ENCODE measurements at regions not wholly inside any gene's neighbourhood (a gene's known extent, or its start where the extent isn't known, plus 50 kb on each side); places are given as distances from the start of the nearest gene placed in this dataset.
"Not testable (repeated sequence)": the region's sequence is repeated elsewhere in the genome, so short reads cannot be mapped to it uniquely, and the experiment has no call there.

DNA sequence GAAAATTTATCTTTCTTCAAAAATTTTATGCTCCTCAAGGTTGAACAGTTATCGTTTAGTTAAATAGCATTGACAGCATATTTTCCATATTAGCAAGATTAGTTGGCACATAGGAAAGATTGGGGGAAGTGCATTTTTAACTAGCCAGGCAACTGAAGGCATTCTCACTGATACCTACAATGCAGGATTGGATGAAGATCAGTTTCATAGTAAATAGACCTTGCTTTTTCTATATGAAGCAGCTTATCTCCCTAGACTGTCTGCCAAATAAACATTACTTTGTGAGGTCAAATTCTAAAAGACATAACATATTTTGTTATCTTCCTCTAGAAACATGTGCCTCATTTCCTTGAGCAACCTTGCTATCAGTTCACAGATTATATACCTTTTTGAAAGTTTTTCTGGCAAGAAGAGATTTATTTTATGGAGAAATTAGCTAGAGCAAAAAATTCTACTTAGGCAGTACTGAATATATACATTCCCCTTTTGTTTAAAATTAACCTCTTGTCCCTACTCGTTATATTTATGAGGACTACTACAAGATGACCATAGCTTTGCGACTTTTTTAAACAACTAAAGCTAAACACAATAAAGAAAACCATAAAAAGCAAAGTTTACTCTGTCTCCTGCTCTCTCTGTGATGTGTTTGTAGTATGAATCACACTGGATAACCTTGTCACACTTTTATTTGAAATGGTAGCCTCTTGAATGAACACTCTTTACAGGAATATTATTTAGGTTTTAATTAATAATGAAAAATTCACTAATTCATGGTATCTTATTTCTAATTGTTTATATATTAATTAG is 654.9 kb upstream of the TBL1XR1 start:
- Histone ChIP-seq H3K4me3 (no peak overlapping the region), H3K4me1 (peaks cover 0 to 24% (median 17%) of the 10 kb centered on the region in 4 donors), H3K27ac (peak overlapping the region in 3 of 4 donors; percentile 22 to 45 (median 38)), H3K27me3 (no peaks in the 10 kb centered on the region), H3K36me3 (no peaks in the 10 kb centered on the region), H3K9me3 (peaks cover 0 to 3% (median 0%) of the 10 kb centered on the region in 4 donors)
- DNase-seq, result no peak
- 11 to 53% methylated on average over 3 of the region's 3 CpGs for whole genome bisulfite sequencing, 2 donors
- intact Hi-C loops (cut with DNase I), result no loop called here
- peak in 1 of 4 donors; percentile 16 for TF ChIP-seq POLR2AphosphoS5 (IDR thresholded peaks at IDR 0.05)
- no peak for TF ChIP-seq EP300 (IDR thresholded peaks at IDR 0.05)
- TF ChIP-seq POLR2A (IDR thresholded peaks at IDR 0.05), result no peak
- TF ChIP-seq, protein P1, sequence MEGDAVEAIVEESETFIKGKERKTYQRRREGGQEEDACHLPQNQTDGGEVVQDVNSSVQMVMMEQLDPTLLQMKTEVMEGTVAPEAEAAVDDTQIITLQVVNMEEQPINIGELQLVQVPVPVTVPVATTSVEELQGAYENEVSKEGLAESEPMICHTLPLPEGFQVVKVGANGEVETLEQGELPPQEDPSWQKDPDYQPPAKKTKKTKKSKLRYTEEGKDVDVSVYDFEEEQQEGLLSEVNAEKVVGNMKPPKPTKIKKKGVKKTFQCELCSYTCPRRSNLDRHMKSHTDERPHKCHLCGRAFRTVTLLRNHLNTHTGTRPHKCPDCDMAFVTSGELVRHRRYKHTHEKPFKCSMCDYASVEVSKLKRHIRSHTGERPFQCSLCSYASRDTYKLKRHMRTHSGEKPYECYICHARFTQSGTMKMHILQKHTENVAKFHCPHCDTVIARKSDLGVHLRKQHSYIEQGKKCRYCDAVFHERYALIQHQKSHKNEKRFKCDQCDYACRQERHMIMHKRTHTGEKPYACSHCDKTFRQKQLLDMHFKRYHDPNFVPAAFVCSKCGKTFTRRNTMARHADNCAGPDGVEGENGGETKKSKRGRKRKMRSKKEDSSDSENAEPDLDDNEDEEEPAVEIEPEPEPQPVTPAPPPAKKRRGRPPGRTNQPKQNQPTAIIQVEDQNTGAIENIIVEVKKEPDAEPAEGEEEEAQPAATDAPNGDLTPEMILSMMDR (IDR thresholded peaks at IDR 0.05), result no peak

DNA sequence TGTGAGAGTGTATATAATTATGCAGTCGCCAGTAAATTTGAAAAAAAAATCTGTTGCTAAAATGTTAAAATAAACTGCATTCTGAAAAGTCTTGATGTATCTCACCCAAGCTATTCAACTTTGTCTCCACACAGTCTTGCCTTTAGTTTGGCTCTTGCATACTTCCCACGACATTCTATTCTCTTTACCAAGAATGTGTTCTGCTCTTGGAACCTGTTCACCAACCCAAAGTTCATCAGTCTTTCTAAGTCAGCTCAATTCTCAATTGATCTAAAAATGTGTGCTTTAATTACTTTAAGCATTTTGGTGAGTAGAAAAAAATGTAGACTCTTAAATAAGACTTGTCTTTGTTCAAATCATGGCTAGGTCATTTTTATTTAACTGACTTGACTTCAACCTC is 657.7 kb upstream of the TBL1XR1 start:
- no peak for TF ChIP-seq POLR2A (IDR thresholded peaks at IDR 0.05)
- TF ChIP-seq POLR2AphosphoS5 (IDR thresholded peaks at IDR 0.05), result no peak
- TF ChIP-seq EP300 (IDR thresholded peaks at IDR 0.05), result no peak
- TF ChIP-seq, protein P1 (IDR thresholded peaks at IDR 0.05), result no peak
- WGBS, 2 donors, result 81 to 83% methylated on average over 2 of the region's 2 CpGs
- intact Hi-C loops (cut with DNase I), result no loop called here
- Histone ChIP-seq H3K27me3 (no peaks in the 10 kb centered on the region), H3K36me3 (no peaks in the 10 kb centered on the region), H3K4me3 (no peak overlapping the region), H3K27ac (peak overlapping the region; percentile 23 to 75 (median 57)), H3K9me3 (peaks cover 0 to 6% (median 0%) of the 10 kb centered on the region in 4 donors), H3K4me1 (peaks cover 0 to 24% (median 17%) of the 10 kb centered on the region in 4 donors)
- DNase-seq, result no peak

DNA sequence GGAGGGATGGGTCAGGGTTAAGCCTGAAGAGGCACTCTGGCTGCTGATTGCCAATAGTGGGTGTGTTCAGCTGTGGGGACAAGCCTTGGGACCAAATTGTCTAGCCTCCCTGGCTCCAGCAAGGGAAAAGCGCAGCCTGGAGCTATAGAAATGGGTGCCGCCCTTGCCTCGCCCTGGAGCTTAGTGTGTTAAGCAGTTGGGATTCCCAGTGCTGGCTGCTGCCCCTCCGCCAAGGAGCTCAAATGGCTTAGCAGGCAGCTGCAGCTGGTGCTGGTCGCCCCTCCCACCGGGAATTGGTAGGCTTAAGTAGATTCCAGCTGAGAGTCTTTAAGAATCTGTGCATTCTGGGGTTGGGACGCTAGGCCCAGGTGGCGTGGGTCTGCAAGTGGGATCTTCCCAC is 662.9 kb upstream of the TBL1XR1 start:
- 94 to 95% methylated on average over 8 of the region's 8 CpGs for WGBS, 2 donors
- no peak overlapping the region for H3K4me3 ChIP-seq
- intact Hi-C loops (cut with DNase I), result no loop called here
- peaks cover 0 to 8% (median 5%) of the 10 kb centered on the region in 4 donors for H3K4me1 ChIP-seq
- no peaks in the 10 kb centered on the region for H3K36me3 ChIP-seq
- TF ChIP-seq, protein P1 (IDR thresholded peaks at IDR 0.05), result no peak
- no peak for TF ChIP-seq POLR2A (IDR thresholded peaks at IDR 0.05)
- TF ChIP-seq POLR2AphosphoS5 (IDR thresholded peaks at IDR 0.05), result no peak
- TF ChIP-seq EP300 (IDR thresholded peaks at IDR 0.05), result no peak
- no peak overlapping the region for H3K27ac ChIP-seq
- H3K27me3 ChIP-seq, result no peaks in the 10 kb centered on the region
- peaks cover 0 to 9% (median 0%) of the 10 kb centered on the region in 4 donors for H3K9me3 ChIP-seq
- DNase-seq, result no peak

DNA sequence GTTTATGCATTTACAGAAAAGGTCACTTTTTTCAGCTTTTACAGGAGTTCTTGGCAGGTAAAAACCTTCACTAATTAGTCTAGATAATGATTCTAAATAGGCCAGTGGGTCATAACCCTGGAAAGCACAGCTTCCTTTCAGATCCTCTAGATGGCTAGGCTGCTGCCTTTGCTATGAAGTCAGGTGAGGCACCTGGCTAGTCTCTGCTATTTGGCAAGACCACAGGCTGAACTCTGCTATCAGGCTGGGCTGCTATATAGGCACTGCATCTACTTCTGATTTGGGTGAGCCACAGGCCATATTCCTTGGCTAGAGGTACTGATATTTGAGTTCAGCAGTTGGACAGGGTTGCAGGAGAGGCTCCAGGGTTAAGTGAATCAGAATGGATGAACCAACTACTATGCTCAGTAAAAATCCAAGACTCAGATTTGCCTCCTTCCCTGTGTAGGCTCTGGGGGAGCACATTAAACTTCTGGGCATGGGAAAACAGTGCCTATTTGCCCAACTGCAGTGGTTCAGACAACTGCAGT is 665.7 kb upstream of the TBL1XR1 start:
- H3K4me1 ChIP-seq, result no peaks in the 10 kb centered on the region
- intact Hi-C loops (cut with DNase I), result no loop called here
- no peak for DNase-seq

DNA sequence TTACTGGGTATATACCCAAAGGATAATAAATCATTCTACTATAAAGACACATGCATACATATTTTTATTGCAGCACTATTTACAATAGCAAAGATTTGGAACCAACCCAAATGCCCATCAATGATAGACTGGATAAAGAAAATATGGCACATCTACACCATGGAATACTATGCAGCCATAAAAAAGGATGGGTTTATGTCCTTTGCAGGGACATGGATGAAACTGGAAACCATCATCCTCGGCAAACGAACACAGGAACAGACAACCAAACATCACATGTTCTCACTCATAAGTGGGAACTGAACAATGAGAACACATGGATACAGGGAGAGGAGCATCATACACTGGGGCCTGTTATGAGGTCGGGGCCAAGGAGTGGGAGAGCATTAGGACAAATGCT is 665.0 kb upstream of the KCNMB2 start:
- H3K4me3 ChIP-seq; H3K36me3 ChIP-seq; H3K27ac ChIP-seq; H3K27me3 ChIP-seq; intact Hi-C loops (cut with DNase I); DNase-seq; H3K9me3 ChIP-seq: not testable (repeated sequence)
- peaks cover 0 to 11% (median 0%) of the 10 kb centered on the region in 4 donors for H3K4me1 ChIP-seq
- 90 to 93% methylated on average over 3 of the region's 3 CpGs for WGBS, 2 donors

More for the DNA sequence above, 665.7 kb upstream of the TBL1XR1 start:
- Histone ChIP-seq H3K27me3 (no peaks in the 10 kb centered on the region), H3K36me3 (no peaks in the 10 kb centered on the region), H3K4me3 (no peak overlapping the region), H3K27ac (no peak overlapping the region), H3K9me3 (peaks cover 0 to 6% (median 3%) of the 10 kb centered on the region in 4 donors)
- no peak for TF ChIP-seq POLR2A (IDR thresholded peaks at IDR 0.05)
- TF ChIP-seq EP300 (IDR thresholded peaks at IDR 0.05), result no peak
- TF ChIP-seq, protein P1 (IDR thresholded peaks at IDR 0.05), result no peak
- no peak for TF ChIP-seq POLR2AphosphoS5 (IDR thresholded peaks at IDR 0.05)
